ENCODE measurements at regions not wholly inside any gene's neighbourhood (a gene's known extent, or its start where the extent isn't known, plus 50 kb on each side); places are given as distances from the start of the nearest gene placed in this dataset.

- no peak for TF ChIP-seq ZNF462 (CRISPR knock-in tag; IDR thresholded peaks at IDR 0.05)
- no peak for TF ChIP-seq JUNB (IDR thresholded peaks at IDR 0.05; ENCODE audit: unreplicated experiment)
- TF ChIP-seq CREB1 (CRISPR knock-in tag; IDR thresholded peaks at IDR 0.05; ENCODE audit: low read depth): no peak
These were observed 588.8 kb upstream of the GOLIM4 start (continued) for GRCh38 chr3:168684519-168684918.

GRCh38 chr3:168678730-168679129, 583.0 kb upstream of the GOLIM4 start:
- no peak for ATAC-seq
- H3K27me3 Mint-ChIP-seq (ENCODE audit: insufficient read depth, low read depth, poor library complexity): no peaks in the 10 kb centered on the region
- peaks cover 9% of the 10 kb centered on the region; the same call in 2 of the 3 replicates for H3K4me1 Mint-ChIP-seq
- no peak for TF ChIP-seq EZH2phosphoT487 (IDR thresholded peaks at IDR 0.05; ENCODE audit: unreplicated experiment)
- no peak for TF ChIP-seq JUNB (IDR thresholded peaks at IDR 0.05; ENCODE audit: unreplicated experiment)
- TF ChIP-seq REST (IDR thresholded peaks at IDR 0.05; ENCODE audit: unreplicated experiment): no peak
- no peak for TF ChIP-seq CTCF (conservative IDR thresholded peaks at IDR 0.05; ENCODE audit: low read depth in 2 of 2)
- no peak for TF ChIP-seq ZNF114 (CRISPR knock-in tag; IDR thresholded peaks at IDR 0.05)
- TF ChIP-seq EZH2 (IDR thresholded peaks at IDR 0.05; ENCODE audit: low read depth, unreplicated experiment): no peak
- TF ChIP-seq NANOG (IDR thresholded peaks at IDR 0.05; ENCODE audit: borderline replicate concordance): no peak
- no peak for TF ChIP-seq POLR2AphosphoS5 (IDR thresholded peaks at IDR 0.05; ENCODE audit: low read depth)
- TF ChIP-seq ETS1 (IDR thresholded peaks at IDR 0.05): no peak

More at GRCh38 chr3:168678730-168679129, 583.0 kb upstream of the GOLIM4 start:
- no peak overlapping the region for H3K4me3 Mint-ChIP-seq
- no peak overlapping the region for H3K4me3 ChIP-seq
- no peaks in the 10 kb centered on the region for H3K36me3 ChIP-seq (ENCODE audit: insufficient read depth)
- H3K36me3 Mint-ChIP-seq (ENCODE audit: low read depth): peaks cover 5% of the 10 kb centered on the region; the same call in 2 of the 3 replicates
- no peaks in the 10 kb centered on the region; the same call in 2 of the 3 replicates for H3K9me3 Mint-ChIP-seq
- no peaks in the 10 kb centered on the region for H3K27me3 ChIP-seq (ENCODE audit: insufficient read depth)
- no peak overlapping the region for H3K27ac ChIP-seq (ENCODE audit: low read depth)
- no peak overlapping the region for H3K27ac Mint-ChIP-seq
- DNase-seq (ENCODE audit: low spot score): no peak
- no peak overlapping the region for H2AFZ ChIP-seq
- H3K4me1 ChIP-seq (ENCODE audit: insufficient read depth): no peaks in the 10 kb centered on the region
- H3K4me2 ChIP-seq: no peak overlapping the region
- H3K79me2 ChIP-seq (replicated peaks; ENCODE audit: insufficient read depth): no peaks in the 10 kb centered on the region
- H3K9me2 ChIP-seq (ENCODE audit: insufficient read depth): no peaks in the 10 kb centered on the region
- H4K20me1 ChIP-seq (replicated peaks; ENCODE audit: insufficient read depth): no peaks in the 10 kb centered on the region
- no peaks in the 10 kb centered on the region for H3F3A ChIP-seq (replicated peaks; ENCODE audit: low read depth)

Data from GM23338 (cell line).